Activated naive CD4-positive, alpha-beta T cell treated with anti-CD3 and anti-CD28 coated beads, Interleukin-2, amount 10 ng/mL, durations not matched to agents 7 days and 5 days (primary cell): ENCODE measurements at regions not wholly inside any gene's neighbourhood (a gene's known extent, or its start where the extent isn't known, plus 50 kb on each side); places are given as distances from the start of the nearest gene placed in this dataset.
"Not testable (repeated sequence)": the region's sequence is repeated elsewhere in the genome, so short reads cannot be mapped to it uniquely, and the experiment has no call there.

Source experiments
- CTCF ChIA-PET: fragments of 350-600 bp; sonication (Branson Sonifier 250); formaldehyde crosslinking; loops from one replicate; lab custom pipeline; 2021; ENCODE audit warnings: antibody characterized with exemption; lab: Charles Lee
- DNase-seq: peaks from one replicate; pipeline ENCODE4 v3.0.0-alpha.2; 2020
- H3K27ac Mint-ChIP-seq: one replicate; pipeline ENCODE4 v1.8.0; 2021; ENCODE audit warnings: mild to moderate bottlenecking, moderate library complexity, mixed read lengths
- H3K27me3 Mint-ChIP-seq: one replicate; pipeline ENCODE4 v1.8.0; 2021; ENCODE audit warnings: mild to moderate bottlenecking, mixed read lengths
- H3K36me3 Mint-ChIP-seq: one replicate; pipeline ENCODE4 v1.8.0; 2021; ENCODE audit warnings: mixed read lengths
- H3K4me1 Mint-ChIP-seq: one replicate; pipeline ENCODE4 v1.8.0; 2021; ENCODE audit warnings: mixed read lengths
- H3K4me3 Mint-ChIP-seq: one replicate; pipeline ENCODE4 v1.8.0; 2021; ENCODE audit warnings: mild to moderate bottlenecking, moderate library complexity, mixed read lengths
- H3K9me3 Mint-ChIP-seq: one replicate; pipeline ENCODE4 v1.8.0; 2021; ENCODE audit warnings: mixed read lengths

DNA sequence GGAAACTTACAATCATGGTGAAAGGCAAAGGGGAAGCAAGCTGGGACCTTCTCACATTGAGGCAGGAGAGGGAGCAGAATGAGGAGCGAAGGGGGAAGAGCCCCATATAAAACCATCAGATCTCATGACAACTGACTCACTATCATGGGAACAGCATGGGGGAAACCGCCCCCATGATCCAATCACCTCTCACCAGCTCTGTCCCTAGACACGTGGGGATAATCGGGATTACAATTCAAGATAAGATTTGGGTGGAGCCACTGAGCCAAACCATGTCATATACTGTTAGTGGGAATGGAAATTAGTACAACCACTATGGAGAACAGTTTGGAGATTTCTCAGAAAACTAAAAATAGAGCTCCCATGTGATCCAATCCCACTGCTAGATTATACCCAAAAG is 163.7 kb downstream of the MANEA start:
- Mint-ChIP-seq H3K4me3 (no peak overlapping the region), H3K36me3 (no peaks in the 10 kb centered on the region), H3K9me3 (no peaks in the 10 kb centered on the region), H3K27ac (no peak overlapping the region), H3K27me3 (no peaks in the 10 kb centered on the region), H3K4me1 (no peaks in the 10 kb centered on the region)
- CTCF ChIA-PET: no interaction called here
- no peak for DNase-seq

DNA sequence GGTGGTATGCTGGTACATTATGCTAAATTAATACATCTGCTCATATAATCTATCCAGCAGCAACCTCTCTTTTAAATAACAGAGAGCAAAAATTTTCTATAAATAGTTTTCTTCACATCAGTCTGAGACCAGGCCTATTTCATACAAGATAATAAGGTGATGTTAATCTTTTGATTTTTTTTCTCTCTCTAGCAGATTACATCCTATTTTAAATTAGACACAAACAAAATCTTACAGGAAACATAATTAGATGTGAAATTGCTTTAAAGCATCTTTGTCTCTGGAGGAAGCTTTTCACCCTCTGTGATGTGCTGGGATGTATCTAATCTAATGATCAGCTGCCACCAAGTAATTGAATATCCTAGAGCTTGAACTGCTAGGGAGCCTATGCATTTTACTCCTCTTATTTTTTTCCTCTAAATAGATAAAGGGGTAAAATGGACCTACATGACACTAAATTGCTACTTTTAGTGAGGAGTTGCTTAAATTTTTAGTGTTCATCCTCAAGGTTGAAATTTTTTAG is 165.5 kb downstream of the MANEA start:
- no peak overlapping the region for H3K4me3 Mint-ChIP-seq
- no peak overlapping the region for H3K27ac Mint-ChIP-seq
- no peak for DNase-seq
- CTCF ChIA-PET: interaction anchor here (0.7 kb wide), 2 partner anchors 120 to 1496 kb away, joined by 3 read pairs; no protein-coding TSS in a partner anchor
- no peaks in the 10 kb centered on the region for H3K27me3 Mint-ChIP-seq
- no peaks in the 10 kb centered on the region for H3K9me3 Mint-ChIP-seq
- H3K4me1 Mint-ChIP-seq: no peaks in the 10 kb centered on the region
- H3K36me3 Mint-ChIP-seq: no peaks in the 10 kb centered on the region

DNA sequence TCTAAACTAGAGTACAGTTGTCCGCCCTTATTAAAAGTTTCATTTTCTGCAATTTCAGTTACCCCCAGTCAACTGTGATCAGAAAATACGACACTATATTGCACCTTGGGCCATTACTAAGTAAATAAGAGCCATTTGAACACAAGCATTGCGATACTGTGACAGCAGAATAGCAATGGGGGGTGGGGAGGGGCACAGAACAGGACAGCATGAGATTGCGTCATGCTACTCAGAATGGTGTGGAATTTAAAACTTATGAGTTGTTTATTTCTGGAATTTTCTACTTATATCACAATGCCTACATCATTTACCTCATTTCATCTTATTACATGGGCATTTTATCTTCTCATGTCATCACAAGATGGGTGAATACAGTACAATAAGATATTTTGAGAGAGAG is 166.3 kb downstream of the MANEA start:
- Mint-ChIP-seq H3K27me3 (no peaks in the 10 kb centered on the region), H3K9me3 (no peaks in the 10 kb centered on the region), H3K36me3 (no peaks in the 10 kb centered on the region), H3K4me1 (no peaks in the 10 kb centered on the region), H3K4me3 (no peak overlapping the region), H3K27ac (no peak overlapping the region)
- DNase-seq: no peak
- CTCF ChIA-PET: interaction anchor here (0.7 kb wide), 2 partner anchors 121 to 1495 kb away, joined by 3 read pairs; no protein-coding TSS in a partner anchor

DNA sequence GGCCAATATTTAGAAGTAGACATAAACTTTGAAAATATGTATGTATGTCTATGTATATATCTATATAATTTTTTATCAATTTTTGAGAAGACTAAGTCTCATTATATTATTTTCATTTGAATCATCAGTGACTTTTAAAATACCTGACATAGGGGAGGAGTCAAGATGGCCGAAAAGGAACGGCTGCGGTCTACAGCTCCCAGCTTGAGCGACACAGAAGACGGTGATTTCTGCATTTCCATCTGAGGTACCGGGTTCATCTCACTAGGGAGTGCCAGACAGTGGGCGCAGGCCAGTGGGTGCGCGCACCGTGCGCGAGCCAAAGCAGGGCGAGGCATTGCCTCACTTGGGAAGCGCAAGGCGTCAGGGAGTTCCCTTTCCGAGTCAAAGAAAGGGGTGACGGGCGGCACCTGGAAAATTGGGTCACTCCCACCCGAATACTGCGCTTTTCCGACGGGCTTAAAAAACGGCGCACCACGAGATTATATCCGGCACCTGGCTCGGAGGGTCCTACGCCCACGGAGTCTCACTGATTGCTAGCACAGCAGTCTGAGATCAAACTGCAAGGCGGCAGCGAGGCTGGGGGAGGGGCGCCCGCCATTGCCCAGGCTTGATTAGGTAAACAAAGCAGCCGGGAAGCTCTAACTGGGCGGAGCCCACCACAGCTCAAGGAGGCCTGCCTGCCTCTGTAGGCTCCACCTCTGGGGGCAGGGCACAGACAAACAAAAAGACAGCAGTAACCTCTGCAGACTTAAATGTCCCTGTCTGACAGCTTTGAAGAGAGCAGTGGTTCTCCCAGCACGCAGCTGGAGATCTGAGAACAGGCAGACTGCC is 181.1 kb downstream of the MANEA start:
- H3K36me3 Mint-ChIP-seq, H3K9me3 Mint-ChIP-seq, H3K4me3 Mint-ChIP-seq, H3K27ac Mint-ChIP-seq, H3K4me1 Mint-ChIP-seq, DNase-seq, H3K27me3 Mint-ChIP-seq, CTCF ChIA-PET: not testable (repeated sequence)

DNA sequence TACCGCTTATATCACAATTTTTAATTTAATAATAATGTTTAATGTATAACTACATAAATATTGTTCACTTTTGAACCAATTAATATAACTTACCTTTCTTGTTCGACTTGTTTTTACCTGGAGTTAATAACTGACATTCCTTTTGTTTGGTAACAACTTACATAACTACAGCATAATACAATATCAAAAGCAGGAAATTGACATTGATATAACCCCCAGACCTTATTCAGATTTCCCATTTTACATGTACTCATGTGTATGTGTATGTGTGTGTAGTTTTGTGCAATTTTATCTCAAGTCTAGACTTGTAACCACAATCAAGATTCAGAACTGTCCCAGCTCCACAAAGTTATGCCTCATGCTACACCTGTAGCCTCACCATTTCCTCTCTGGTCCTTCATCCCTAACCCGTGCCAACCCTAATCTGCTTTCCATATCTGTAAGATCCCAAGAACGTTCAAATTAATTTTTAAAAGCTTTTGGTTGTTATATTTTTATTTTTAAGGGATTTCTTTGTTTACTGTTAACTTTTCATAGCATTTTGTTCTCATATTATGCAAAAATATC is 190.6 kb downstream of the MANEA start:
- CTCF ChIA-PET: interaction anchor here (0.6 kb wide), 1 partner anchor 1560 kb away, joined by 3 read pairs; no protein-coding TSS in a partner anchor
- Mint-ChIP-seq H3K36me3 (no peaks in the 10 kb centered on the region), H3K27ac (no peak overlapping the region), H3K4me1 (no peaks in the 10 kb centered on the region), H3K9me3 (no peaks in the 10 kb centered on the region), H3K27me3 (no peaks in the 10 kb centered on the region), H3K4me3 (no peak overlapping the region)
- no peak for DNase-seq

DNA sequence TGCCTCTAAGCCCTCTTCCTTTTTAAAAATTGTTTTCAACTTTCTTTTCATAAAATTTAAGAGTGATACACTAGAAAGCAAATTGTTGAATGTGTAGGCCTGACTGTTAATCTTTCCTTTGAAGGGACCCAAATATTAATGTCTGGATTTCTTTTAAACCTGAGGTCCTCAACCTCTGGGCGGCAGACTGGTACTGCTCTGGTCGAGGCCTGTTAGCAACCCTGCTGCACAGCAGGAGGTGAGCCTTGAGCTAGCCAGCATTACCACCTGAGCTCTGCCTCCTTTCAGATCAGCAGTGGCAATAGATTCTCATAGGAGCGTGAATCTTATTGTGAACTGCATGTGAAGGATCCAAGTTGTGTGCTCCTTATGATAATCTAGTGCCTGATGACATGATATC is 191.2 kb downstream of the MANEA start:
- Mint-ChIP-seq H3K4me3 (no peak overlapping the region), H3K9me3 (no peaks in the 10 kb centered on the region), H3K4me1 (no peaks in the 10 kb centered on the region), H3K36me3 (no peaks in the 10 kb centered on the region), H3K27me3 (no peaks in the 10 kb centered on the region), H3K27ac (no peak overlapping the region)
- CTCF ChIA-PET: interaction anchor here (0.6 kb wide), 1 partner anchor 1560 kb away, joined by 3 read pairs; no protein-coding TSS in a partner anchor
- DNase-seq: no peak

DNA sequence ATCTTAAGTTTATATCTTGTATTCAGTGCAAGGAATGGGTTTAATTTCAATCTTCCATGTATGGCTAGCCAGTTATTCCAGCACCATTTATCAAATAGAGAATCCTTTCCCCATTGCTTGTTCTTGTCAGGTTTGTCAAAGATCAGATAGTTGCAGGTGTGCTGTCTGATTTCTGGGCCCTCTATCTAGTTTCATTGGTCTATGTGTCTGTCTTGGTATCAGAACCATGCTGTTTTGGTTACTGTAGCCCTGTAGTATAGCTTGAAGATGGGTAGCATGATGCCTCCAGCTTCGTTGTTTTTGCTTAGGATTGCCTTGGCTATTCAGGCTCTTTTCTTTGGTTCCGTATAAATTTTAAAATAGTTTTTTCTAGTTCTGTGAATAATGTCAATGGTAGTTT is 200.0 kb downstream of the MANEA start:
- Mint-ChIP-seq H3K9me3 (peaks cover 2% of the 10 kb centered on the region), H3K27ac (no peak overlapping the region), H3K36me3 (no peaks in the 10 kb centered on the region), H3K4me3 (no peak overlapping the region), H3K4me1 (no peaks in the 10 kb centered on the region), H3K27me3 (no peaks in the 10 kb centered on the region)
- no peak for DNase-seq
- CTCF ChIA-PET: no interaction called here

DNA sequence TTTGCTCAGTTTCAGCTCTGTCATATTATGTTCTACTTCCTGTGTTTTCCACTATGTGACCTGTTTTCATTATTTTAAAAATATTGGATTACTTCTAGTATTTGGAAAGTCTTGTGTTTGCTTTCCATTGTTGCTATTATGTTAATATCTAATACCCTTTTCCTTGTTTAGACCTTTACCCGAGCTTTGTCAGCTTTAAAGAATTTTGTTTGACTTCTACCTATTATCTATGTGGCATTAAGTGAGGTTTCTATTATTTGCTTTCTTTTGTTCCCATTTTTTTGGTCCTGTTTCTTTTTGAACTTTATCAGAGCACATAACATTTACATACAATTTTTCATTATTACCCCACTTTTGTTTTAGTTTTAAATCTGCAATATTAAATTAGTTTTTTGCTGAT is 202.7 kb downstream of the MANEA start:
- no peaks in the 10 kb centered on the region for H3K36me3 Mint-ChIP-seq

DNA sequence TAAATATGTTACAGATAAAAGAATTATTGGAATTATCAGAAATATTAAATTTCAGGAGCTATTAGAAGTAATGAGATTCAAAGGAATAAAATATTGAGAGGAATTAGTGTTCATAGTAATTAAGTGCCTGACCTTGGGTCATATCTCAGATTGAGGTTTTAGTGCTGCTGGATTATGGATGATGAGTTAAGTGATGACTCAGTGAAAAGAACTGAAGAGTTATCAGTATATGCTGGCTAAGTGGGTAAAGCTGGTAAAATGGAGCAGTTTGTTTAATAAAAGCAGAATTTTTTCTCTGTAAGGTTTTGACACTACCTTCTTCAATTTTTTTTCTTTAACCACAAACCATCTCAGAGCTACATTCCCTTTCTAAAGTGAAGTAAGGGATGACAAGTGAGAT is 206.7 kb downstream of the MANEA start:
- H3K27me3 Mint-ChIP-seq: no peaks in the 10 kb centered on the region
- no peaks in the 10 kb centered on the region for H3K36me3 Mint-ChIP-seq
- H3K4me3 Mint-ChIP-seq: no peak overlapping the region
- no peaks in the 10 kb centered on the region for H3K4me1 Mint-ChIP-seq
- peaks cover 2% of the 10 kb centered on the region for H3K9me3 Mint-ChIP-seq
- CTCF ChIA-PET: no interaction called here
- DNase-seq: no peak
- H3K27ac Mint-ChIP-seq: no peak overlapping the region

More for the DNA sequence above, 202.7 kb downstream of the MANEA start:
- Mint-ChIP-seq H3K9me3 (peaks cover 2% of the 10 kb centered on the region), H3K4me3 (no peak overlapping the region), H3K27ac (no peak overlapping the region), H3K4me1 (no peaks in the 10 kb centered on the region), H3K27me3 (no peaks in the 10 kb centered on the region)
- no peak for DNase-seq
- CTCF ChIA-PET: no interaction called here

DNA sequence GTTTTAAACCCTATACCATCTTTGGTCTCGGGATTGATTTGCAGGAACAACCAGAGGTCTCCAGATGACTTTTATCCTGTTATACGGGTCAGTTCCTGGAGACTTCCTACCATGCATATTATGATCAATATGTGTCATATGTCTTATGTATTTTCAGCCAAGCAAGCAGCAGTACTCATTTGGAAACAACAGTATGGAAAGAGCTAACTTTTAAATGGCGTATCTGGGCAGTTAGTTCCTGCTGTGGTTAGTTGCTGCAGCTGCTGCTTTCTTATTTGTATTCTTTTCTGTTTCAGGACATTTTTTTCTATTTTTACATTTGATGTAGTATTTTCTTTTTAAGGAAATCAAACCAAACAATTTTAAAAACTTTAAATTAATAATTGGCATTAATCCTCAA is 207.5 kb downstream of the MANEA start:
- H3K9me3 Mint-ChIP-seq: peaks cover 2% of the 10 kb centered on the region
- H3K27ac Mint-ChIP-seq: no peak overlapping the region
- DNase-seq: no peak
- no peaks in the 10 kb centered on the region for H3K27me3 Mint-ChIP-seq
- no peaks in the 10 kb centered on the region for H3K36me3 Mint-ChIP-seq
- H3K4me3 Mint-ChIP-seq: no peak overlapping the region
- CTCF ChIA-PET: no interaction called here
- no peaks in the 10 kb centered on the region for H3K4me1 Mint-ChIP-seq

DNA sequence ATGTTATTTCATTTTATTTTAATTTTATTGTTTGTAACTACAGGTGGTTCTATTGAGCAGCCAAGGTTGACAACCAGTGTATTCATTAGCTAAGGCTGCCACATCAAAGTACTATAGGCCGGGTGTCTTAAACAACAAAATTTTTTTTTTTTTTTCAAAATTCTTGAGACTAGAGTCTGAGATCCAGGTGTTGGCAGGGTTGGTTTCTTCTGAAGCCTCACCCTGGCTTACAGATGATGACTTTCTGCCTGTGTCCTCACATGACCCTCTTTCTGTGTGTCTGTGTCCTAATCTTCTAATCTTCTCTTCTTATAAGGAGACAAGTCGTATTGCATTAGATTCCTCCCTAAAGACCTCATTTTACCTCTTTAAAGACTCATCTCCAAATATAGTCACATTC is 208.4 kb downstream of the MANEA start:
- CTCF ChIA-PET: no interaction called here
- no peak for DNase-seq
- Mint-ChIP-seq H3K9me3 (no peaks in the 10 kb centered on the region), H3K27me3 (no peaks in the 10 kb centered on the region), H3K4me3 (no peak overlapping the region), H3K36me3 (no peaks in the 10 kb centered on the region), H3K4me1 (no peaks in the 10 kb centered on the region), H3K27ac (no peak overlapping the region)

DNA sequence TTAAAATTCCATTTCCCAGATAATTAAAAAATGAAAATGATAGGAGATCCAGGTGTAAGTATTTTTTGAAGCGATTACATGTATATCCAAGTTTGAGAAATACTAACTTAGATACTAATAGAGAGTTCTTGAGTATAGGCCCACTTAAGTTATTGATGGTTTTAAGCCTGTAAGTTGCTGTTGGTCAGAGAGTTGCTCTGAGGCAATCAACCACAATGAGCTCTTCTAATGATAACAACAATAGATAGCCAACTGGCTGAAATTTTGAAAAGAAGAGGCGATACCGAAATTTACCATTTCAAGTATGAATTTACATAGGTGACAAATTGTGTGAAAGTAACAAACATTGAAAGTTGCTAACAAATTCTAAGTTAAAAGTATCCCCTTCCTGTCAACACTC is 209.5 kb downstream of the MANEA start:
- no peaks in the 10 kb centered on the region for H3K9me3 Mint-ChIP-seq
- H3K4me3 Mint-ChIP-seq: no peak overlapping the region
- DNase-seq: no peak
- no peaks in the 10 kb centered on the region for H3K36me3 Mint-ChIP-seq
- H3K4me1 Mint-ChIP-seq: no peaks in the 10 kb centered on the region
- CTCF ChIA-PET: no interaction called here
- no peak overlapping the region for H3K27ac Mint-ChIP-seq
- no peaks in the 10 kb centered on the region for H3K27me3 Mint-ChIP-seq

DNA sequence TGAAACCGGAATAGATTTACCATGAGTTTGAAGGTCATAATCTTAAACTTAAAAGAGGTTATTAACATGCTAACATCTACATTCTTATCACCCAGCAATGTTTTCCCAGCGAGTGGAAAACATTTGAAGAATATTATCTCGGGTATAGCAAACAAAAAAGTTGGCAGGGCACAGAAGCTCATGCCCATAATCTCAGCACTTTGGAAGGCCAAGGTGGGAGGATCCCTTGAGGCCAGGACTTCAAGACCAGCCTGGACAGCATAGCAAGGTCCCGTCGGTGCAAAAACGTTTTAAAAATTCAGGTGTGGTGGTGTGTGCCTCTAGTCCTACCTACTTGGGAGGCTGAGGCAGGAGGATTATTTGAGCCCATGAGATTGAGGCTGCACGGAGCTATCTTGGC is 213.5 kb downstream of the MANEA start:
- Mint-ChIP-seq H3K4me3 (no peak overlapping the region), H3K36me3 (no peaks in the 10 kb centered on the region), H3K27me3 (no peaks in the 10 kb centered on the region), H3K27ac (no peak overlapping the region), H3K9me3 (peaks cover 2% of the 10 kb centered on the region), H3K4me1 (no peaks in the 10 kb centered on the region)
- CTCF ChIA-PET: no interaction called here
- no peak for DNase-seq

DNA sequence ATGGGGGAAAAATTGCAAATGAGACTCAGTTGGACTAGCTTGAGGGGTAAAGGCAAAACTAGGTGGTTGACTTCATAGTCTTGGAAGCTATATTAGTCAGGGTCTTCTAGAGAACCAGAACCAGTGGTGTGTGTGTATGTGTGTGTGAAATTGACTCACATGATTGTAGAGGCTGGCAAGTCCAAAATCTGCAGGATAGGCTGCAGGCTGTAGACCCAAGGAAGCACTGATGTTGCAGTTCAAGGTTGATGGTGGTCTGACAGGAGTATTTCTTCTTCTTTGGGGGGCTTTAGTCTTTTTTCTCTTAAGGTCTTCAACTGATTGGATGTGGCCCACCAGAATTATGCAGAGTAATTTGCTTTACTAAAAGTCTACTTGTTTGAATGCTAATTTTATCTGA is 217.4 kb downstream of the MANEA start:
- no peak overlapping the region for H3K27ac Mint-ChIP-seq
- H3K4me3 Mint-ChIP-seq: no peak overlapping the region
- H3K4me1 Mint-ChIP-seq: no peaks in the 10 kb centered on the region
- peaks cover 2% of the 10 kb centered on the region for H3K9me3 Mint-ChIP-seq
- CTCF ChIA-PET: no interaction called here
- H3K36me3 Mint-ChIP-seq: no peaks in the 10 kb centered on the region
- DNase-seq: no peak
- H3K27me3 Mint-ChIP-seq: no peaks in the 10 kb centered on the region

DNA sequence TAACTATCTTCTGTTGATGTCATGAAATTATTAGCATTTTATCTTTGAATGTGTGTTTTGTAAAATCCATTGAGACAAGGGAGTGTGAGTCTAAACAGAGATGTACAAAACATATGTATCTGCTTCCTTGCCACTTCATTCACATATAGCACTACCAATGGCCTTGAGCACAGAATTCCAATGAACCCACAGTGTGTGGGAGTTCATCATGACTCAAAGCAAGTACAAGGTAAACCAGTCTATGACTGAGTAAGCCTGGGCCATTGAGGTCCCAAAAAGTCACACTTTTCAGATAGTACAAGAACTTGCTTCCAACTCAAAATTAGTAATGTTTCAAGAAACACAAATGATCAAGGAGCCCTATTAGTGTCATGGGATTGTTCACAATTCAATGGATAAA is 218.6 kb downstream of the MANEA start:
- Mint-ChIP-seq H3K4me3 (no peak overlapping the region), H3K4me1 (no peaks in the 10 kb centered on the region), H3K27me3 (no peaks in the 10 kb centered on the region), H3K36me3 (no peaks in the 10 kb centered on the region), H3K9me3 (peaks cover 2% of the 10 kb centered on the region), H3K27ac (no peak overlapping the region)
- CTCF ChIA-PET: no interaction called here
- no peak for DNase-seq
